H1 (cell line): ENCODE measurements at regions not wholly inside any gene's neighbourhood (a gene's known extent, or its start where the extent isn't known, plus 50 kb on each side); places are given as distances from the start of the nearest gene placed in this dataset.

Experiments used
- CTCF ChIA-PET: fragments of 300-600 bp; sonication (Branson Sonifier 250); formaldehyde crosslinking; loops from one replicate; lab custom pipeline; 2021; ENCODE audit not compliant: partially characterized antibody; lab: Charles Lee
- POLR2A ChIA-PET: fragments of 300-600 bp; sonication (Branson Sonifier 250); formaldehyde crosslinking; loops from one replicate; lab custom pipeline; 2021; ENCODE audit warnings: inconsistent platforms; ENCODE audit not compliant: partially characterized antibody; lab: Charles Lee
- DNase-seq, 2 experiments: peaks; one replicate each; pipeline versions ENCODE4 v3.0.0 to v3.0.0-alpha.2; 2010 to 2022; ENCODE audit warnings: low spot score in 2 of 2, low read depth in 1 of 2, mixed read lengths in 1 of 2
- FAIRE-seq: peaks from 2 replicates; lab custom pipeline; 2011; peaks lifted over from hg19 to GRCh38; lab: Jason Lieb, UNC
- H2AFZ ChIP-seq: 2 replicates; pipeline ENCODE4 v1.8.1; 2012; ENCODE audit warnings: low read length, inconsistent platforms
- H2AK5ac ChIP-seq: 2 replicates; pipeline ENCODE4 v1.6.1; 2013; ENCODE audit warnings: low read depth, low read length
- H2BK120ac ChIP-seq: replicated peaks from 2 replicates; pipeline ENCODE3; 2013; ENCODE audit warnings: low read depth, low read length, inconsistent platforms
- H2BK12ac ChIP-seq: 2 replicates; pipeline ENCODE4 v1.6.1; 2013; ENCODE audit warnings: low read depth, low read length
- H2BK15ac ChIP-seq: 2 replicates; pipeline ENCODE4 v1.6.1; 2013; ENCODE audit warnings: low read length
- H2BK20ac ChIP-seq: 2 replicates; pipeline ENCODE4 v1.6.1; 2013; ENCODE audit warnings: low read length
- H2BK5ac ChIP-seq: 2 replicates; pipeline ENCODE4 v1.6.1; 2013; ENCODE audit warnings: low read depth, low read length
- H3K14ac ChIP-seq: 2 replicates; pipeline ENCODE4 v1.6.1; 2013; ENCODE audit warnings: inconsistent platforms; ENCODE audit not compliant: insufficient read length
- H3K18ac ChIP-seq: 2 replicates; pipeline ENCODE4 v1.6.1; 2013; ENCODE audit warnings: low read length; ENCODE audit errors: extremely low read depth
- H3K23ac ChIP-seq: 2 replicates; pipeline ENCODE4 v1.6.1; 2013; ENCODE audit warnings: inconsistent platforms; ENCODE audit not compliant: insufficient read length
- H3K23me2 ChIP-seq: 2 replicates; pipeline ENCODE4 v1.6.1; 2013; ENCODE audit warnings: low read depth, low read length
- H3K27ac ChIP-seq: 2 replicates; pipeline ENCODE4 v1.6.1; 2011; ENCODE audit warnings: low read depth, low read length, inconsistent platforms
- H3K27me3 ChIP-seq, 4 experiments: replicated peaks in 1 of 4; 1 replicate in 1 of 4; 2 replicates in 3 of 4; pipeline versions ENCODE4 v1.6.1 to v1.8.1; 2011 to 2013; ENCODE audit warnings: low read length in 3 of 4, mild to moderate bottlenecking in 3 of 4, inconsistent platforms in 2 of 4, mixed read lengths in 2 of 4, moderate library complexity in 1 of 4; ENCODE audit not compliant: control insufficient read depth in 3 of 4, insufficient read depth in 3 of 4; ENCODE audit errors: extremely low read depth in 1 of 4
- H3K36me3 ChIP-seq, 4 experiments: 2 replicates each; pipeline versions ENCODE4 v1.6.1 to v1.8.1; 2011 to 2013; ENCODE audit warnings: mild to moderate bottlenecking in 4 of 4, low read length in 3 of 4, moderate library complexity in 2 of 4, control low read depth in 1 of 4, inconsistent platforms in 1 of 4; ENCODE audit not compliant: insufficient read depth in 4 of 4, control insufficient read depth in 2 of 4
- H3K4ac ChIP-seq: replicated peaks from 2 replicates; pipeline ENCODE3; 2013; ENCODE audit warnings: low read length, low read depth, mixed read lengths, inconsistent platforms; ENCODE audit not compliant: insufficient read length
- H3K4me1 ChIP-seq, 4 experiments: replicated peaks in 1 of 4; 1 replicate in 1 of 4; 2 replicates in 3 of 4; pipeline versions ENCODE4 v1.6.1 to v1.8.1; 2011 to 2013; ENCODE audit warnings: low read length in 3 of 4, inconsistent platforms in 2 of 4, mixed read lengths in 1 of 4; ENCODE audit not compliant: insufficient read depth in 4 of 4, control insufficient read depth in 3 of 4
- H3K4me2 ChIP-seq, 2 experiments: 2 replicates each; pipeline versions ENCODE4 v1.6.1 to v1.8.1; 2011 to 2013; ENCODE audit warnings: low read depth in 2 of 2, low read length in 2 of 2, control low read depth in 1 of 2, inconsistent platforms in 1 of 2, mild to moderate bottlenecking in 1 of 2; ENCODE audit not compliant: insufficient read depth in 1 of 2
- H3K4me3 ChIP-seq, 4 experiments: fragments of 200-600, 300-600 bp in 1 of 4; sonication (generic), shearing (Covaris generic), sonication (Bioruptor Twin) in 1 of 4; 2 replicates each; pipeline versions ENCODE4 v1.5.1 to v1.8.1; 2011 to 2016; ENCODE audit warnings: low read length in 4 of 4, low read depth in 3 of 4, control low read depth in 2 of 4, inconsistent platforms in 2 of 4, mild to moderate bottlenecking in 2 of 4, mixed read lengths in 1 of 4, moderate library complexity in 1 of 4; ENCODE audit not compliant: insufficient read depth in 2 of 4; ENCODE audit errors: extremely low read depth in 1 of 4
- H3K56ac ChIP-seq: replicated peaks from 2 replicates; pipeline ENCODE3; 2013; ENCODE audit warnings: low read depth, mild to moderate bottlenecking, mixed read lengths, low read length, inconsistent platforms; ENCODE audit not compliant: insufficient read length
- H3K79me1 ChIP-seq: 2 replicates; pipeline ENCODE4 v1.6.1; 2013; ENCODE audit warnings: low read depth, low read length, control low read depth
- H3K79me2 ChIP-seq, 2 experiments: 2 replicates each; pipeline versions ENCODE4 v1.6.1 to v1.8.1; 2012 to 2013; ENCODE audit warnings: low read length in 2 of 2, mild to moderate bottlenecking in 2 of 2, inconsistent platforms in 1 of 2; ENCODE audit not compliant: insufficient read depth in 2 of 2, control insufficient read depth in 1 of 2
- H3K9ac ChIP-seq, 4 experiments: replicated peaks in 1 of 4; 1 replicate in 1 of 4; 2 replicates in 3 of 4; pipeline versions ENCODE4 v1.6.1 to v1.8.1; 2011 to 2013; ENCODE audit warnings: low read depth in 3 of 4, low read length in 3 of 4, control low read depth in 2 of 4, mild to moderate bottlenecking in 2 of 4, moderate library complexity in 2 of 4, inconsistent platforms in 1 of 4; ENCODE audit errors: extremely low read depth in 1 of 4
- H3K9me3 ChIP-seq, 2 experiments: 2 replicates each; pipeline versions ENCODE4 v1.6.1 to v1.8.1; 2012 to 2013; ENCODE audit warnings: mild to moderate bottlenecking in 2 of 2, moderate library complexity in 2 of 2, control low read depth in 1 of 2, inconsistent platforms in 1 of 2, low read depth in 1 of 2, low read length in 1 of 2, mixed read lengths in 1 of 2; ENCODE audit not compliant: insufficient read depth in 2 of 2
- H4K20me1 ChIP-seq, 2 experiments: replicated peaks in 1 of 2; 2 replicates each; pipeline versions ENCODE3 to v1.8.1; 2011 to 2013; ENCODE audit warnings: inconsistent platforms in 2 of 2, low read length in 2 of 2, mild to moderate bottlenecking in 1 of 2; ENCODE audit not compliant: insufficient read depth in 2 of 2, control insufficient read depth in 1 of 2
- H4K5ac ChIP-seq: 2 replicates; pipeline ENCODE4 v1.6.1; 2013; ENCODE audit warnings: low read length, low read depth, mixed read lengths, inconsistent platforms; ENCODE audit not compliant: insufficient read length
- H4K8ac ChIP-seq: 2 replicates; pipeline ENCODE4 v1.8.0; 2013; ENCODE audit warnings: mild to moderate bottlenecking, moderate library complexity, low read length, inconsistent platforms; ENCODE audit not compliant: insufficient read depth; ENCODE audit errors: extremely low read depth
- H4K91ac ChIP-seq: replicated peaks from 2 replicates; pipeline ENCODE3; 2013; ENCODE audit warnings: low read length, mixed read lengths, inconsistent platforms; ENCODE audit not compliant: insufficient read length
- CHD1 ChIP-seq: IDR thresholded peaks from 2 replicates; pipeline ENCODE4 v1.6.1; 2012; ENCODE audit warnings: low read depth, low read length, improper control_type of control experiment
- NANOG ChIP-seq: IDR thresholded peaks from 2 replicates; pipeline ENCODE4 v1.6.1; 2011; ENCODE audit warnings: low read length, low read depth, mild to moderate bottlenecking, inconsistent platforms; ENCODE audit not compliant: insufficient read depth, poor library complexity, severe bottlenecking
- RXRA ChIP-seq: IDR thresholded peaks from 2 replicates; pipeline ENCODE4 v1.6.1; 2011; ENCODE audit warnings: low read depth, mild to moderate bottlenecking, low read length, moderate library complexity; ENCODE audit not compliant: insufficient read depth
- WGBS, 2 experiments: shearing (Covaris generic) in 1 of 2; methylation state at CpG; one replicate each; pipeline versions ENCODE4 v1.1.6 to v1.1.7; 2013 to 2015; ENCODE audit warnings: low lambda C conversion rate in 2 of 2, mixed read lengths in 2 of 2, inconsistent platforms in 1 of 2, low coverage in 1 of 2, missing lambda C conversion rate in 1 of 2; ENCODE audit not compliant: insufficient replicate concordance in 2 of 2, insufficient coverage in 1 of 2, insufficient read length in 1 of 2; ENCODE audit errors: extremely low coverage in 1 of 2, missing lambda C conversion rate in 1 of 2; 5-methylcytosine and 5-hydroxymethylcytosine counted together

DNA sequence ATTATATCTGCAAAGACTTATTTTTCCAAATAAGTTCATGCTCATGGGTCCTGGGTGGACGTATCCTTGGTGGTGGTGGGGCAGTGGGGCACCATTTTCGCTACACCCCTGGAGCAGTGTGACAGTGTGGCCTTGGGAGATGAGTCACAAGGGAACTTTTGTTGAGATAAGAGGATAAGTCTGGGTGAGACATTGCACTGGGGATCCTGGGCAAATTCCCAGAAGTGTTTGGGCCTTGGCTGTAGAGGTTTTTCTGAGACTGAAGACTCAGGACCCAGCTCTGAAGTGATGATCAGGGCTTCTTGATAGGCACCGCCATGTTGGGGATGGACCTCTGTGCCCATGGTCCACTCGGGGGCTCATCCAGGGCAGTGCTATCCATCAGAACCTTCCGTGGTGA is 149.4 kb downstream of the MACROH2A1 start:
- Histone ChIP-seq H3K23me2 (no peaks in the 10 kb centered on the region), H3K4ac (no peak overlapping the region), H3K4me1 (peaks cover 0 to 6% (median 0%) of the 10 kb centered on the region in 4 experiments; a peak in 2 of 7 replicates), H3K9me3 (no peaks in the 10 kb centered on the region), H3K27ac (no peak overlapping the region), H2AK5ac (no peak overlapping the region), H2AFZ (no peak overlapping the region), H3K36me3 (no peaks in the 10 kb centered on the region), H4K20me1 (no peaks in the 10 kb centered on the region), H3K56ac (no peak overlapping the region), H2BK12ac (no peak overlapping the region), H3K27me3 (no peaks in the 10 kb centered on the region), H2BK120ac (no peak overlapping the region), H4K5ac (no peak overlapping the region), H3K18ac (no peak overlapping the region), H3K79me2 (no peaks in the 10 kb centered on the region), H4K91ac (no peak overlapping the region), H2BK20ac (no peak overlapping the region), H3K4me2 (no peak overlapping the region), H3K9ac (no peak overlapping the region), H3K14ac (no peak overlapping the region), H3K23ac (no peak overlapping the region), H2BK5ac (no peak overlapping the region; the same call in 1 of the 2 replicates), H2BK15ac (no peak overlapping the region), H3K79me1 (no peaks in the 10 kb centered on the region), H3K4me3 (no peak overlapping the region), H4K8ac (no peak overlapping the region)
- ChIA-PET CTCF (no interaction called here), POLR2A (no interaction called here)
- 92% methylated on average over 5 of the region's 5 CpGs; no CpG with 5 or more reads in 1 of the 2 experiments for WGBS, 2 experiments
- TF ChIP-seq CHD1 (no peak), RXRA (no peak), NANOG (no peak)
- no peak for FAIRE-seq
- DNase-seq: peak in 1 of 2 experiments; percentile 6
